CD4-positive, alpha-beta T cell treated with Interleukin-17A for 1 hour (primary cell): ENCODE measurements at regions not wholly inside any gene's neighbourhood (a gene's known extent, or its start where the extent isn't known, plus 50 kb on each side); places are given as distances from the start of the nearest gene placed in this dataset.

ENCODE experiments used
- DNase-seq: peaks from one replicate; pipeline ENCODE4 v3.0.0-alpha.2; 2020

- no peak for DNase-seq
Observed at GRCh38 chrX:69264158-69264581, 98.9 kb upstream of the PJA1 start.

DNA sequence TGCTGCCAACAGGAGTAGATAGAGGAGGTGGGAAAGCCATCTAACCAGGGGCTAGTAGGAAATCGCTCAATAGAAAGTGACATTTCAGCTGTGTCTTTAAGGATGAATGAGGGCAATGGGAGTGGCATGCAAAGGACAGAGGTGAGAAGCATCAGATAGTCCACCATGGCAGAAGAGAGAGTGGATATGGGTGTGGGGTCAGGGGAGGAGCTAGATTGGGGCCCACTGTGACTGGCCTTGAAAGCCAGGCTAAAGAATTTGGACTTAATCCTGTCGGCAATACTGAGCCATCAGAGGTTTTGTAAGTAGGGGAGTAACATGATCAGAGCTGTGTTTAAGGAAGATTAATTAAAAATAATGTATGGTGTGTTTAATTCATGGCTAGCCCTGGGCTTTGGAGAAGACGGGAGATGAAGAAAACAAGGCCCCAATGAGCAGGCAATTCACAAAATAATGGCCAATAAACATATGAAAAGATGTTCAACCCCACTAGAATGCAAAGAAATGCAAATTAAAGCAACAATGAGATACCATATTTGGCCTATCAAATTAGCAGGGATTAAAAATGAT, 98.1 kb upstream of the PJA1 start:
- DNase-seq: no peak

DNA sequence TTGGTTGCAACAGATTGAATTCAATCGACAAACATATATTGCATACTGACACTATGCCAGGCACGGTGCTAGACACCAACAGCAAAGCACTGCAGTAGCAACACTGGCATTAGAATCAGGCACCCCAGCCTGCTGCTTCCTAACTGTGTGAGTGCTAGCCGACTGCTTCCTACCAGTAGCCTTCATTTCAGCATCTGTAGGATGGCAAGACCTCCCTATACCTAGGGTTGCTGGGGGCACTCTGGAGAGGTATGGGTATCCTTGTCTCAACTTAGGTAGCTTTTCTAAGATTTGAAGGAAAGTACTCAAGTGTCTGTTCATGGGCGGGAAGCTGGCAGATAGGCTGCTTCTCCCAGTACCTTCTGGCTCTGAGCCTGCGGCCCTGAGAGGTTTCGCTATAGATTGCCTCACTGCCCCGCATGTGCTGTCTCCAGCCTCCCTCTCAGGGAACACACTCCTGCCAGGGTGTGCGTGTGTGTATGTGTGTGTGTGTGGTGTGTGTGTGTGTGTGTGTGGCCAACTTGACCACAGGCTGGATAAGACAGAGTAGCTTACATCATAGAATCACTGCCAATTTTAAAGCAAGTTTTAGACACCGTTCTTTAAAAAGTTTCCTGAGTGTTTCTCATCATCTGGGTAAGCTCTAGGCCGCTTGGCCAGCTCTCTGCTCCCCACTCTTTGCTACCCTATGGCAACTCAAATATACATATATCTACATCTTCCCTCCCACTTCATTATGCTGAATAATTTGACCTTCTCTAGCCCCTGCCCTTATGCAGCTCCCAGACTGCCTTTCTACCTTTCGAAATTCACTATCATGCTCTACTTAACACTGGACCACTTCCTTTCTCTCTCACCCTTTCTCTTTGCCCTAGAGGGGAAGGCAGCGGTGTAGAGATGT, 97.0 kb upstream of the PJA1 start:
- DNase-seq: no peak

GRCh38 chrX:69260169-69260568, 94.9 kb upstream of the PJA1 start:
- DNase-seq: no peak

DNA sequence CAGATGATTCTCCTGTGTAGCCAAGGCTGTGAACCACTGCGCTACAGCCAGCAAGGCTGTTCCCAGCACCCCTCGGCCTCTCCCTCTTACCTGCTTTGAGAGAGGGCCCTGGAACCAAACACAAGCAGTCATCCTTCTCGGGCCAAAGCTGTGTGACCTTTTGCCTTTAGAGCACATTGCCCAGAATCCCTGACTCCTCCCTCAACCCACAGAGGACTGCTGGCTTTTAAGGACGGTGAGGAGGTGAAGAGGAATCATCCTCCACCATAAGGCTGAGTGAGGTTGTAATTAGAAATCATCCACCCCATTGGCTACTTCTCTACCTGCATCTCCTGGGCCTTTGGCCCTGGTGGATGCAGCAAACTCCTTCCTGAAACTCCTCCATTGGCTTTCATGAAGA, 93.6 kb upstream of the PJA1 start:
- no peak for DNase-seq

- DNase-seq: no peak
Observed at GRCh38 chrX:69257499-69258127, 92.4 kb upstream of the PJA1 start.

DNA sequence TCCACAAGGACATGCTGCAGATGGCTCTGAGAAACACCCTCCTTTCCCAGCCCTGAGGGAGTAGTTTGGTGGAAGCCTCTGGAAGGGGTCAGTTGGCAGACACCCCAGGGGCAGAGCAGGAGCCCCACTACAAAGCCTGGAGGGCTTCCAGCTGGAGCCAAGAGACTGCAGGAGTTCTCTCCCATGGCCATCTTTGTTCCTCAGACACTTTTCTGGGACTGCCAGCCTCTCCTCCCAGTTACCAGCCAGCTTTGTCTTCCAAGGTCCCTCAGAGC, 91.0 kb upstream of the PJA1 start:
- no peak for DNase-seq

DNA sequence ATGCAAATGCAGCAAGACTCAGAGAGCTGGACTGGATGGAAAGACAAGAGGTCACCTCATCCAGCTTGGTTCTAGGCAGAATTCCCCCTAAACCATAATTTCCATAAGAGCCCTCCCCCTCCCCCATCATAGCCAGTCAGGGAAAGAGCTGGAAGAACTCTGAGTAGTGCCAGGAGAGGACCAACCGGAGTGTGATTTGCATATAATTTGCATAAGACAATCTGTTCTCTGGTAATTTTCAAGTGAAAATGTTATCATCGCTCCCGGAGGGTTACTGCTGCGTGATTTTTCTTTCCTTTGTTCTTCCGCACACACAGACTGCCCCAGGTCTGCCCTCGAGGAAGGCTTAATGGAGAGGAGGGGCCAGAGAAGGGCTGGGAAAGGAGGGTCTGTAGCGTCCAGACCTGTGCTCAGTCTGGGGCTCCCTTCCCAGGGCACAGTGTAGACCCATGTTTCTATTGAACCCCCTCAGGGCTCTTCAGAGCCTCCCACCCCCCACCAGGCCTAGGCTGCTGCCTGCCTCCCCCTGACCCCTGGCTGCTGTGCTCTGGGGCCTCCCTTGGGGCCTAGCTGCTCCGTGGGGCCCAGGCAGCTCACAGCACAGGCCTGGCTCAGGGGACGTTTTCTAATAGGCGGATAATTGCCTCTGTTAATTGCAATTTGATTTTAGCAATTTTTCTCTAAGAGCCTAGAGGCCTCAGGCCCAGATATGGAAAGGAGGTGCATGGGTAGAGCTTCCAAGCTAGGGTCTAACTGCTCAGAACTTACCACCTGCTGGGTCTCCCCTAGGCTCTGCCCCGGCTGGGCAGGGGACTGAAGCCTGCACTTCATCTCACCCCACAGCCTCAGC, 90.4 kb upstream of the PJA1 start:
- no peak for DNase-seq

GRCh38 chrX:69253821-69254220, 88.6 kb upstream of the PJA1 start:
- no peak for DNase-seq

DNA sequence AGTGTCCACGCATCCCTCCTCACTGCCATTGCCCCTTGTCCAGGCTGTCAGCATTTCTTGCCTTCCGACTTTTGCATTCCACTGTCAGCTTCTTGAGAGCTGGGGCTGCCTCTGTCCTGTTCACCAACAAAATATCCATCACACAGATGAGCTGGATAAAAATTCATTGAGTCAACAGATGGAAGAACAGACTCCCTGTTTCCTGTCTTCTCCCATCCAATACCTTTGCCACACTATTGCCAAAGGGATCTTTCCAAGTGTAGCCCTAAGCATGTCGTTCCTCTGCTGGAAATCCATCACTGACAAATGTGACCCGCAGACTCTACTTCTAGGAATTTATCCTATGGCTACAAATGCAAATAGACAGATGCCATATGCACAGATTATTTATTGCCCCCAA, 78.0 kb upstream of the PJA1 start:
- no peak for DNase-seq

DNA sequence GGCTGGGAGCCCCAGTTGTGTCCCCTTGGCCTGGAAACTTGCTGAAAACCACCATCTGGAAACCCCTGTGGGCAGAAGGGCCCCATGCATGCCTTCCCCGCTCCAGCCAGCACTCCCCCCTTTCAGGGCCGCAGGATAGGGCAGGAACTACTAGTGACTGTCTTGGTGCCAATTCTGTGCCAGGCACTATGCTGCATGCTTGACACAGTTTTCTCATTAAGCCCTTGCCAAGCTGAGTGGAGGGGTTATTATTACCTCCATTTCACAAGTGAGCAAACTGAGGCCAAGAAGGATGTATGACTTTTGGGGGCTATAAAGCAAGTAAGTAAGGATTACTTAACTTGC, 73.6 kb upstream of the PJA1 start:
- no peak for DNase-seq

DNA sequence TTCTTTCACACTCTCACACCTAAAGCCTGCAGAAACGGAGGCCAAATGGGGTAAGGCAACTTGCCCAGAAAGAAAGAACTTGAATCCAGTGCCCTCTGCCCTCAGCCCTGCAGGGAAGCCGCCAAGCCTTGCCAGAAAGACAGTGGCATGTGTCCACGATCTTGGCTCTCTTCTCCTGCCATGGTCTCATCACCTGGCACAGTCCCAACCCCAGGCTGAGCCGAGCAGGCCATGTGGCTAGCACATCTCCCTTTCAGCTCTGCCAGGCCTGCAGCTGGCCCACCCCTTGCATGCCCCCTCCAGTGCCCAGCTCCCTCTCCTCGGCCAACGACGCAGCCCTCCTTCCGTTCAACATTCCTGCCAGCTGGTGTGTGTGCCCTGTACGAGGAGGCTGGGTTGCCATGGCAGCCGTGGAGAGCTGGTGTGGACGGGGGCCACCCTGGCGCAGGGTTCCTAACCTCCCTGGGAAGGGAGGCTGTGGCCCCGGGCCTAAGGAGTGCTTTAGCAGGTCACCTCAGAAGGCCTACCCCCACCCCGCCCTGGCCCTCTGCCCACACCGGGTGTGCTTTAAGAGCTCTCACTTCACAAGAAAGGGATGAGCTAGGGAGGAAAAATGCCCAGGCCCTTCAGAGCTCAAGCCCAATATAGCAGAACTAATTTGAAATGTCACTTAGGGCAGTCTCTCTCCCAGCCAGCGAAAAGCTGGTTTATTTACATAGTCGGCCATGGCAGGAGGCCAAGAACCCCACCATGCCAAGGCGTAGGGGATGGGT, 73.0 kb upstream of the PJA1 start:
- no peak for DNase-seq

DNA sequence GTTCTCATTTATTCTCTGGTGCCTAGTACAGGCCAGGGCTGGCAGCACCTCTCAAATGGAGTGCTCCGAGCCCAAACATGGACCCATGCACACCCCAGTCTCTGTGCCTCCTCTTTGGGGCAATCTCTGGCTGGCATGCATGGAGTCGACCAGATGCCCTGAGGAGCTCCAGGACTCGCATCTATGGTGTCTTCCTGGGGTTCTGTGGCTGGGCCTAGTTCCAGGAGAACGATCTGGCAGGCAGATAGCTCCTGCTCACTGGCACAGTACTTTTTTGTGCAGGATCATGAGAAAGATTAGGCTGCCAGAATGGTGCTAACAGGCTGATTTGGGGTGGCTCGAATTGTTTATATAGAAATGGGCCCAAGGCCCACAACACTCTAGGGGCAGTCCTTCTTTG, 72.0 kb upstream of the PJA1 start:
- no peak for DNase-seq

DNA sequence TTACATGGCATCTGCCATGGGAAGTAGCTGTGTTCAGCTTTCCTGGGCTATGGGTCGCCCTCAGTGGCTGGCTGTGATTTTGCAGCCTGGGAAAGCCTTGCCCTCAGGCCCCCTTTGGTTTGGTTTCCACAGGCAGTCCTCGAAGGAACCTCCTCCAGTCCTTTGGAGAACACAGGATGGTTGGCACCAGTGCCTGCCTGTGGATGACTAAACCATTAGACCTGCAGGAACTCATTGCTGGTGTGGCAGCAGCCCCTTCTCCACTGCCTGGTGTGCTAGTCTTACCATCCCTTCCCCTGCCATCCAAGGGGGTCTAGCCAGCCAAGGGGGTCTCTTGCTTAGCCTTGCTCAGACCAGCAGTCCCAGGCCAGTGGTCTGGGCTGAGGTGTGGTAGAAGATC, 71.4 kb upstream of the PJA1 start:
- no peak for DNase-seq

DNA sequence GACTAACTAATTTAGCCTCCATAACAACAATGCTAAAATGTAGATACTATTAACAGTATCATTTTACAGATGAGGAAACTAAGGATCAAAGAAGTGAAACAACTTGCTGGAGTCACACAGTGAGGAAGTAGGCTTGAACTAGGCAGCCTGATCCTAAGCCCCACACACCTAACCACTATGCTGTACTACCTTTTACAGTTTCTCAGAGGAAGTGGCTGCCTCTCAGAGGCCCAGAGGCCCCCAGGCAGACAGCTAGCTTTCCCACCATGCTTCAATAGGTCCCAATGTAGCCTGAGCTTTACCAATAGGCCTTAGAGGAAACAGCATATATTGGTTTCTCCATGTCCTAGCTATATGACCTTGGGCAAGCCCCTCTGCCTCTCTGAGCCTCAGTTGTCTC, 69.4 kb upstream of the PJA1 start:
- DNase-seq: no peak

DNA sequence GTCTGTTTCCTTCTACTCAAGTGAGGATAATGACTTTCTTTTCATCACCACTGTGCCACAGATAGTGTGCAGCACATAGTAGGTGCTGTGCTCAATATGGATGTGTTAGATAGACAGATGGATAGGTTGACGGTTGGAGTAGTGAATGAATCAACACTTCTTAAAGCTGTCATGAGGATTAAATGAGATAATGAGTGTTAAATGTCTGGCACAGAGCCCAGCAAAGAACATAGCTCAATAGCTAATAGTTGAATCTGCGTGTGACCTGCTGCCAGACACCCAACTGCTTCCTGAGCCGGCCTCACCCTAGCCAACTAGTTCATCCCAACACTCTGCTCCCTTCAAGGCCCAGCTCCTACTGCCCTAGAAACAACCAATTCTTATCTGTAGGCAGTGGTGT, 67.7 kb upstream of the PJA1 start:
- DNase-seq: no peak

GRCh38 chrX:69231903-69232302, 66.7 kb upstream of the PJA1 start:
- no peak for DNase-seq

DNA sequence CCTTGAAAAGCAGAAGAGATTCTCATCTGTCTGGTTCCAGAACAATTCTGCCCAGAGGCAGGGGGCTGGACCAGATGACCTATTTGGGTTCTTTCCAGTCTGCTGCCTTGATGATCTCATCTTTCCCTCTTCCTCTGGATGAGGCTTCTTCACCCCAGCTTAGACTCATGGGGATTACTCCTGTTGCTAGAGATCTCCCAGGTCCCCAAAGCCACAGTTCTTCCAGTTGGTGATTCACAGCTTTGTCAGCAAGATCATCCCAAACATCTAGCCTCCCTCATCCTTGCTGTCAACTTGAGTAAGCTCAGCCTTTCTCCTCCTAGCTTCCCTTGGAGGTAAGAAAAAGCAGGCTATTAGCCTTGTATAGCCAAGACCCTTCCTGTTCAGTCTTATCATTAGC, 64.2 kb upstream of the PJA1 start:
- no peak for DNase-seq

GRCh38 chrX:69228732-69229131, 63.5 kb upstream of the PJA1 start:
- DNase-seq: no peak

GRCh38 chrX:69226459-69227158, 61.4 kb upstream of the PJA1 start:
- no peak for DNase-seq

DNA sequence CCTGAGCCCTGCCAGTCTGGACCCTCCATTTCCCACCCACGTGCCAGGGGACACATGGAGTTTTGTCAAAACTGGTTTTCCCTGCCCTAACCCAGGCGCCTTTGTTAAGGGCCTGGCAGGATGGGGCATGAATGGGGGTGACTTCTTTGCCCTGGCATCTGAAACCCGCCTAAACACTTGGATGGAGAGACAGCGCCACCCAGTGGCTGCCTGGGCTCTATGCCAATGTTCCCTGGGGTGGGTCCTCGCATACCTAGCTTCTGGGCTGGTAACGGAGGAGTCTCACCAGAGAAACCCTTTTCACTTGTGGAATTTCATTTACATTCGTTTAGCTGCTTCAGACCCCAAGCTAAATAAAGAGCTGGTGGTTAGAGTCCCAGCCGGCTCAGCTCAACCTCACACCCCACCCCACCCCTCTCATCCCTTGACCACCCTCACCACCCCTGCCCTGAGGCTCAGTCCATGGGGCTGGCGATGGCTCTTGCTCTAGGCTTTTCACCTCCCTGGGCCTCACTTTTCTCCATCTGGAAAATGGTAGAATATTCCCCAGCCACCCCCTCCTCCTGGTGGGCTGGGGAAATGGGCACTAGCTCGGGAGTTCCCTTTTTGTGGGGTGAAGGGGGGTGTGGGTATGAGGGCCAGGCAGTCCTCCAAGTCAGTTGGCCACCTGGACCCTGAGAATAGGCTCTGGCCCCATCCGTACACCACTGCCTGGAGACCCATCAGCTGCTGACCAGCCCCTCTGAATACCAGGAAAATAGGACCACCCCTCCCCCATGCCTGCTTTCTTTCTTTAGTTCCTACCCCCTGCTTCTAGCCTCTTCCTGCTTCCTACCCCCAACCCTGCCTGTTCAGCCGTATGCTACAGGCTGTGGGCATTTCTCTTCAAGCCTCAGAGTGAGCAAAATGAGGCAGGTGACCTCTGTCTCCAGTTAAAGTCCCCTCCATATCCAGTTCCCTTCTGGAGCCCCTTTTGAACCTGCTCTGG, 57.1 kb upstream of the PJA1 start:
- DNase-seq: peak; percentile 73
